Hematopoietic multipotent progenitor cell treated with erythropoietin and hydrocortisone succinate and interleukin-3 and kit ligand, for 4 days (in vitro differentiated cells): ENCODE measurements at regions not wholly inside any gene's neighbourhood (a gene's known extent, or its start where the extent isn't known, plus 50 kb on each side); places are given as distances from the start of the nearest gene placed in this dataset.

ENCODE experiments used
- DNase-seq: peaks from one replicate; pipeline ENCODE4 v3.0.0-alpha.2; 2015

DNA sequence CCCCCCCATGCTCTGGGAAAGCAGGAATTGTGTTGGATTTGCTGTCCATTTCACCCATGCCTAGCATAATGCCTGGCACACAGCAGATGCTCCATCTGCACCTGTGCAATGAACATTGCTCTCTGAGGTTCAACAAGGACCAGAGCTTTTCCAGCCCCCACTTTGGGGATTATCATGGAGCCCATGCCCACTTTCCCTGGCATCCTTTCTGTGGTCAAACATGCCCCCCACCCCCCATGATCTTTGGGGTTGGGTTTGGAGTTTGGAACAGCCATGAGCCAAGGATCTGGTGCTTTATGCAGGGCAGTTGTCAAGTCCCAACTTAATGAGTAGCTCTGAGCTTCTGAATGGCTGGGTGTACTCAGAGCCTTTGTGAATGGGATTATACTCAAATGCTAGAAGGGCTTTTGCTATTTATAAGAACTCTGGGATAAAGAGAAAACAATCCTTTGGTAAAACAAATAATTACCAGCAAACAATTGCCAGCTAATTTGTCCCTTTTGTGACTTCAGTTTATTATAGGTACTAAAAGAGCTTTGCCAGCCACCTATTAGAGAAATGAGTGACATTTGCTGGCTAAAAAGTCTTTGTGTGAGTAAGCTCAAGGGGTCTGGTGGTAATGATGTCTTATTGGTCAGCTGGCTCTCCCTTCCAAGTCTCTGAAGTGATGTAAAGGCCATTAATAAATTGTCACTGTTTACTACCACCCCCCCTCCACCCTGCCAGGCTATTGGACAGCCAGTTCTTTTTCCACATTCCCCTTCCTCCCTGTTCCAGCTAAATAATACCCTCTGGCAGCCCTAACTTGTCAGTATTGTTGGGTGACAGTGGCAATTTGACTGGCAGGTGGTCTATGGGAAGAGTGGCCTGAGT, 182.3 kb downstream of the MACROH2A1 start:
- no peak for DNase-seq

GRCh38 chr5:135215617-135216470, 181.8 kb upstream of the PITX1 start:
- DNase-seq: no peak

- peak; percentile 71 for DNase-seq
These were observed 181.0 kb upstream of the PITX1 start for GRCh38 chr5:135214897-135215616.

- no peak for DNase-seq
These were observed 179.6 kb upstream of the PITX1 start for GRCh38 chr5:135213466-135214239.

- no peak for DNase-seq
These were observed 179.0 kb upstream of the PITX1 start for GRCh38 chr5:135213027-135213386.

DNA sequence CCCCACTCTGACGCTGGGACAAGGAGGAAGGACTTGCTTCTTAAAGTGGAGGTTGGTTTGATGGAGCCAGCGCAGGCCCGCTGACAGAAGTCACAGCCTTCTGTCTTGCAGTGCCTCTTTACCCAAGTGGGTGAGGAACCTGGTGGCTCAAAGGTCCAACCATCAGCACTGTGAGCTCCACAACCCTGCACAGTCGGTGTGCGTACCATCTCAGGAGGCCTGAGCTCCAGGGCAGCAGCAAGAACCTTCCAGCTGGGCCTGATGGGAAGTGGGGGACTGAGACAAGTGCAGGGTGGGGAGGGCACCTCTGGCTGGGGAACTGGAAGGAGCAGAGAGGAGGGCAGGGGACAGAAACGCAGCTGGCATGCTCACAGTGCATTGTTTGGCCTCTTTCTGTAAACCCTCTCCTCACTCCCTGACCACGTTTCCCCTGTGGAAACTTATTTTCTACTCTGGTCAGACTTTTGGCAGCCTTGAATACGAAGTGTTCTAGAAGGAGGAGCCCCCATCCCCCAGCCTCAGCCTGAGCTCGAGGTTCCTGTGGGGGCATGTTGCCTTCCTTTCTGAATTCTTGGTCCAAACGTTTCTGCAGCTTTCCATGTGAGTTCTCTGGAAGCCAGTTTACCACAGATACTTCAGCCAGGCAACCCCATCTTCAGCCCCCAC, 178.5 kb upstream of the PITX1 start:
- no peak for DNase-seq

- DNase-seq: no peak
These were observed 177.8 kb upstream of the PITX1 start for GRCh38 chr5:135211791-135212190.

- no peak for DNase-seq
These were observed 177.2 kb upstream of the PITX1 start for GRCh38 chr5:135211083-135211790.

DNA sequence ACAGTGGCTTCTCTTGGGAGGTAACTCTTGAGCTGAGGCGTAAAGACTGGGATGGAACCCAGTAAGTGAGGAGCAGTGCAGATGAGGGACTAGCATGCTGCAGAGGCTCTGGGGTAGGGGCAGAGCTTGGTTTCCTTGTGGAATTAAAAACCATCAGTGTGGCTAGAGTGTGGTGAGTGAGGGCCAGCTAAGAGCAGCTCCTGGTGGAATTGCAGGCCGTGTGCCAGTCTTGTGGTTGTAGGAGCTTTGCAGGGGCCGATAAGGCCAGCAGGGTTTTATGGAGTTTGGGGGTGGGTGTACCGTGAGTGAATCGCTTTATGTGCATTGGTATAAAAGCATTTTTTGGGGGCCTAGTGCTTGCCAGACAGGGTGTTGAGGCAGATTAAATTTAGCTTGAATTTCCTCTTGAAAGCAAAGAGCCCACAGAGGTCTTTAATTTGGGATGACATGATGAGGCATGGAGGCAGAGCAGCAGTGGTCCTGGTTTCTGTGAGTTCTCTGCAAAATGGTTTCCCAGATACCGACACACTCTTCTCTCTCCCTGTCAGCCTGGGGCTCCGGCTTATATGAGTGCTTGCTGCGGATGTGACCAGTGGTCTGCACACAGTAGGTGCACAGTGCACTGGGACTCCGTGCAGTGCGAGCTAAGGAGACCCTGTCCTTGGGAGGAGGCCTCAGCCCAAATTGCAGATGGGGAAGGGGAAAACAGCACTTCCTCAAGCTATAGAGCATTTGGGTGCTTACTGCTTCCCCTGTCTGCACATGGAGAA, 176.4 kb upstream of the PITX1 start:
- DNase-seq: no peak

DNA sequence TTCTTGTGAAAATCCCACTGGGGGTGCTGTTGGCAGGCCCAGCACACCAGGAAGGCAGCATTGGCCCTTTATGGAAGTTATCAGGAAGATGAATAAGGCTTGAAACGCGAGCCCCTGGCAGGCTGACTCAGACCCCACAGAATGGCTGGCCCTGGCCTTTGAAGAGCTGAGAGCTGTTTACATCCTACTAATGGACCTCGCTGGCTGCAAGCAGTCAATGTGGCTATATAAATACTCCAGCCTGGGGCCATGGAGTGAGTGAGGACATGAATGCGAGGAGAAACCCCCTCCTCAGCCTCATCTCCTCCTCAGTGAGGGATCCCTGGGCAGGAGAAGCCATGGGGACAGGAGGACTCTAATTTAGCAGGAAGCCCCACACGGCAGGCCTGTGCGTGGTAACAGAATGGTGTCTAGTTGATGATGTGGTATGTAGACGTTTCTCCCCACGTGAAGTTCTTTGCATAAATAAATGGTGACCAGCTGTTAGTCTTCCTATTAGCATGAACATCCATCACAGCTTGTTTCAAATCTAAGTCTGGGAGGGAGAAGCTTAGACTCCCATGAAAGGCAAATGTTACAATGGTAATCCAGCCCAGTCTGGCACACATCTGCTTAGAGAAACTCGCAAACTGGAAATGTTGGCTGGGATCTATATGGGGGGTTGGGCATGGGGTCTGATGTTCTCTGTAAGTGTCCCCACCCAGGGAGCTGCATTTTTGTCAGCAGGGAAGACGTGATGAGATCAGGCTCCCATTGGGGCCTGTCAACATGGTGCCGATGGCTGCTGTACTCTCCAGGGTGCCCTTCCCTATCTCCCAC, 175.1 kb upstream of the PITX1 start:
- no peak for DNase-seq

- peak; percentile 68 for DNase-seq
These were observed 174.5 kb upstream of the PITX1 start for GRCh38 chr5:135208555-135208902.

DNA sequence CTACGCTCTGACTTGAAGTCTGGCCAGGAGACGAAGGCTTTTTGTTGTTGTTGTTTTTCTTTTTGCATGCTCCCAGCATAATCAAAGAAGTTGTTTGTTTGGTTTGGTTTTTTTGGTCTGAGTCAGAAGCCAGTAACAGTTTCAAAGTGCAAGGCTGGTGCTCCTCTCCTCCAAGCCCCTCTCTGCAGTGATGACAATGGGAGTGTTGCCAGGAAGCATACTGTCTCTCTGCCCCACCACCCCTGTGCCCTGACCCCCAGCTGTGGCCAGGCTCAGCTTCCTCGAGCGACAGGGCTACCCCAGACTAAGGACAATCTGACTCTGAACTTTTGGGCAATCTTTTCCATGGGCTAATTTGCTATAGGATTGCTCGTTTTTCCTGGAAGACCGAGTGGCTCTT, 173.8 kb upstream of the PITX1 start:
- no peak for DNase-seq

DNA sequence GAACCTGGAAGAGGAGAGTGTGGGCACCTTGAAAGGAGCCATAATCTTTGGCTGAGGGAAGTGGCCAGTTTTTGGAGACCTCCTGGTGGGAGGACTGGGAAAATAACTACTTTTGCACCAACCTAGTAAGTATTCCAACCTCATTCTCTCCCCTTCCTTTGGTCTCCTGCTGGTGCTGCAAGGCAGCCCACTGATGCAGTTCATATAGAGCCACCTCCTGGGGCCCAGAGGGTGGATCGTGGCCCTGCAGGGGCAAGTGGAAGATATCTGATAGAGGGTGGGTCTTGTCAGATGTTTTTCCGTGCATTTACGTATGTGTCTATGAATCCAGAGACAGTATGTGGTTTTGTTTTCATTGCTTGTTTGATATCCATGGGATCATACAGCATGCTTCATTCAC, 172.8 kb upstream of the PITX1 start:
- no peak for DNase-seq

DNA sequence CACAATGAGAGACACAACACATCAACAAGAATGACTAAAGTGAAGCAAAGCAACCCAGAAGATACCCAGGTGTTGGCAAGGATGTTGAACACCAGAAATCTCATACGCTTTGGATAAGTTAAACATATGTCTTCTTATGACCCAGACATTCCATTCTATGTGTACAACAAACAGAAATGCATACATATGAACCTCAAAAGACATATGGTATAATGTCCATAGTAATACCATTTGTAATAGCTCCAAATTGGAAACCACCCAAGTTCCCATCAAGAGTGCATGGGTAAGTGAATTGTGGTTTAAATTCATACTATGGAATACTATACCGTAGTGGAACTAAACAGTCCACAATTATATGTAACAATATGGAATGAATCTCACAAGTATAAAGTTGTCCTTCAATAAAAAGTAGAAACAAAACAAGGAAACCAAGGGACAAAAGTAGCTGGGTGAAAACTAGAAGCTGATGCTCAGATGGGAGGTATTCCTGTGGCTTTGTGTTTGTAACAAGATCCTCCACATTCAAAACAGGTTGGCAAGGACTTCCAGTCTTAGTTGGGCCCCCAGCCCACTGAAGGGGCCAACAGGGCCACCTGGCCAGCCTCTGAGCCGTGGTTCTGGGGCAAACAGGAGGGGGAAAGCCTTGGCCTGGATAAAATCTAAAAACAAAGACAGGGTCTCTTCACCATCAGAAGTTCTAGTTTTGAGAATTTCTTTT, 171.8 kb upstream of the PITX1 start:
- no peak for DNase-seq

DNA sequence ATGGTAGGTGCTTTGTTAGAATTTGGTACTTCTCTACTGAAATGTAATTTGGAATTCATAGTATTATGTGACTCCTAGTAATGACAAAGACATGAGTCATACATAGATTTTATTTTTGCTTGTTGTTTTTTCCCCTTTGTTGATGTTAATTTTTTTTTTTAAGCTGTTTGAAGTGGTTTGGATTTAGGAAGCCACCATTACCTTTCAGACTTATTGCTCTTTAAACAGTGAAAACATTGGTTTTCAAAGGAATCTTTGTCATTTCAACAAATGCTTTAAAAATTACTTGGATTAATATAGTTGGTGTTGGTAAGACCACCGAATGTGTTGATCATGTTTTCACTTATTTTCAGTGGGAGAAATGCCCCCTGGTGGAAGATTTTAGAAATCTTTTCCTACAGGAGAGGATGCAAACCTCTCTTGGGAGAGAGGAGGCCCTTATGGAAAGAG, 170.1 kb upstream of the PITX1 start:
- peak; percentile 50 for DNase-seq

- DNase-seq: peak; percentile 54
These were observed 169.6 kb upstream of the PITX1 start for GRCh38 chr5:135203593-135204036.

- DNase-seq: no peak
These were observed 169.0 kb upstream of the PITX1 start for GRCh38 chr5:135203019-135203418.

DNA sequence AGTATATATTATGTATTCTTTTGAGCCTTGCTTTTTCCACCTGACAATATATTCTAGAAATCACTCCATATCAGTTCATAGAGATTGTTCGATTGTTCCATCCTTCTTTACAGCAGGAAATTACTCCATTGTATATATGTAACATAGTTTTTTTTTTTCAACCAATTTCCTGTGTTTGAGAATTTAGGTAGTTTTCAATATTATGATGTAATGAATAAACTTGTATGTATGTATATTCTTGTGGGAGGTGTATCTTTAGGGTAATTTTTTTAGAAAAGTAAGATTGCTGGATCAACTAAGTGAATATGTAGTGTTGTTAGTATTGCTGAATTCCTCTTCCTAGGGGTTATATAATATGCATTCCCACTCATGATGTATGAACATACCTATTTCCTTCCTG, 165.9 kb upstream of the PITX1 start:
- DNase-seq: no peak

DNA sequence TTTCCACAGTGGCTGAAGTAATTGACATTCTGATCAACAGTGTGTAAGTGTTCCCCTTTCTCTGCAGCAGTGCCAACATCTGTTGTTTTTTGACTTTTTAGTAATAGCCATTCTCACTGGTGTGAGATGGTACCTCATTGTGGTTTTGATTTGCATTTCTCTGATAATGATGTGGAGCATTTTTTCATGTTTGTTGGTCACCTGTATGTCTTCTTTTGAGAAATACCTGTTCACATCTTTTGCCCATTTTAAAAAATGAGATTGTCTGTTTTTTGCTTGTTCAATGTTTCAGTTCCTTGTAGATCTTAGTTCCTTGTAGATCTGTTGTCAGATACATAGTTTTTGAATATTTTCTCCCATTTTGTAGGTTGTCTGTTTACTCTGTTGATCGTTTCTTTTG, 162.5 kb upstream of the PITX1 start:
- DNase-seq: no peak
